IMR-90 (cell line): ENCODE measurements at regions not wholly inside any gene's neighbourhood (a gene's known extent, or its start where the extent isn't known, plus 50 kb on each side); places are given as distances from the start of the nearest gene placed in this dataset.

Source experiments
- FOS ChIP-seq: fragments of 150-350 bp; IDR thresholded peaks from 2 replicates; pipeline ENCODE4 v1.6.1; 2016; ENCODE audit warnings: low read depth, low read length
- POLR2A ChIP-seq: IDR thresholded peaks from 2 replicates; pipeline ENCODE4 v1.6.1; 2012; ENCODE audit warnings: mild to moderate bottlenecking, low read depth, low read length
- RFX5 ChIP-seq: IDR thresholded peaks from 2 replicates; pipeline ENCODE4 v1.8.0; 2012; ENCODE audit warnings: low read depth, mild to moderate bottlenecking, low read length, moderate library complexity
- SMC3 ChIP-seq: fragments of 150-350 bp; IDR thresholded peaks from 2 replicates; pipeline ENCODE4 v1.6.1; 2016; ENCODE audit warnings: low read depth, mild to moderate bottlenecking, antibody characterized with exemption, low read length, moderate library complexity
- TF ChIP-seq, protein P1 (sequence below): conservative IDR thresholded peaks from 2 replicates; pipeline ENCODE4 v1.5.1; 2012; ENCODE audit warnings: mild to moderate bottlenecking, low read depth, low read length, improper control_type of control experiment

- TF ChIP-seq FOS (no peak), POLR2A (no peak), RFX5 (no peak), SMC3 (no peak)
- TF ChIP-seq, protein P1, sequence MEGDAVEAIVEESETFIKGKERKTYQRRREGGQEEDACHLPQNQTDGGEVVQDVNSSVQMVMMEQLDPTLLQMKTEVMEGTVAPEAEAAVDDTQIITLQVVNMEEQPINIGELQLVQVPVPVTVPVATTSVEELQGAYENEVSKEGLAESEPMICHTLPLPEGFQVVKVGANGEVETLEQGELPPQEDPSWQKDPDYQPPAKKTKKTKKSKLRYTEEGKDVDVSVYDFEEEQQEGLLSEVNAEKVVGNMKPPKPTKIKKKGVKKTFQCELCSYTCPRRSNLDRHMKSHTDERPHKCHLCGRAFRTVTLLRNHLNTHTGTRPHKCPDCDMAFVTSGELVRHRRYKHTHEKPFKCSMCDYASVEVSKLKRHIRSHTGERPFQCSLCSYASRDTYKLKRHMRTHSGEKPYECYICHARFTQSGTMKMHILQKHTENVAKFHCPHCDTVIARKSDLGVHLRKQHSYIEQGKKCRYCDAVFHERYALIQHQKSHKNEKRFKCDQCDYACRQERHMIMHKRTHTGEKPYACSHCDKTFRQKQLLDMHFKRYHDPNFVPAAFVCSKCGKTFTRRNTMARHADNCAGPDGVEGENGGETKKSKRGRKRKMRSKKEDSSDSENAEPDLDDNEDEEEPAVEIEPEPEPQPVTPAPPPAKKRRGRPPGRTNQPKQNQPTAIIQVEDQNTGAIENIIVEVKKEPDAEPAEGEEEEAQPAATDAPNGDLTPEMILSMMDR = no peak
Observed at GRCh38 chr3:111325160-111325718, 216.8 kb upstream of the CD96 start.
